Retinal pigment epithelial cell (primary cell): ENCODE measurements at regions not wholly inside any gene's neighbourhood (a gene's known extent, or its start where the extent isn't known, plus 50 kb on each side); places are given as distances from the start of the nearest gene placed in this dataset.
"Not testable (repeated sequence)": the region's sequence is repeated elsewhere in the genome, so short reads cannot be mapped to it uniquely, and the experiment has no call there.

Source experiments
- DNase-seq: peaks from one replicate; pipeline ENCODE4 v3.0.0-alpha.2; 2010; ENCODE audit warnings: low read depth
- H3K4me3 ChIP-seq: 2 replicates; pipeline ENCODE4 v1.5.1; 2011; ENCODE audit warnings: mild to moderate bottlenecking, low read length, control low read depth, moderate library complexity
- CTCF ChIP-seq: conservative IDR thresholded peaks from 2 replicates; pipeline ENCODE4 v1.5.1; 2011; ENCODE audit warnings: low read depth, low read length, control low read depth, inconsistent platforms

- H3K4me3 ChIP-seq: no peak overlapping the region
- TF ChIP-seq CTCF: no peak
- no peak for DNase-seq
Observed at GRCh38 chr18:30175061-30175574, 867.4 kb downstream of the DSC3 start.

GRCh38 chr18:30163573-30163972, 879.0 kb downstream of the DSC3 start:
- no peak for TF ChIP-seq CTCF
- no peak overlapping the region for H3K4me3 ChIP-seq

GRCh38 chr18:30160124-30160523, 882.4 kb downstream of the DSC3 start:
- H3K4me3 ChIP-seq: no peak overlapping the region
- no peak for TF ChIP-seq CTCF
- no peak for DNase-seq

More at GRCh38 chr18:30163573-30163972, 879.0 kb downstream of the DSC3 start:
- DNase-seq: no peak

- TF ChIP-seq CTCF: no peak
- DNase-seq: no peak
- no peak overlapping the region for H3K4me3 ChIP-seq
Observed at GRCh38 chr18:30150586-30151250, 891.8 kb downstream of the DSC3 start.

GRCh38 chr18:30149585-30149984, 893.0 kb downstream of the DSC3 start:
- no peak for TF ChIP-seq CTCF
- no peak for DNase-seq
- no peak overlapping the region for H3K4me3 ChIP-seq

- no peak for DNase-seq
- no peak for TF ChIP-seq CTCF
- H3K4me3 ChIP-seq: no peak overlapping the region
Observed at GRCh38 chr18:30142870-30143269, 899.7 kb downstream of the DSC3 start.

GRCh38 chr18:30142248-30142647, 900.3 kb downstream of the DSC3 start:
- no peak for TF ChIP-seq CTCF
- H3K4me3 ChIP-seq: no peak overlapping the region
- DNase-seq: no peak

GRCh38 chr18:30141506-30141905, 901.0 kb downstream of the DSC3 start:
- H3K4me3 ChIP-seq, DNase-seq: not testable (repeated sequence)
